ENCODE measurements at regions not wholly inside any gene's neighbourhood (a gene's known extent, or its start where the extent isn't known, plus 50 kb on each side); places are given as distances from the start of the nearest gene placed in this dataset.
"Not testable (repeated sequence)": the region's sequence is repeated elsewhere in the genome, so short reads cannot be mapped to it uniquely, and the experiment has no call there.

DNA sequence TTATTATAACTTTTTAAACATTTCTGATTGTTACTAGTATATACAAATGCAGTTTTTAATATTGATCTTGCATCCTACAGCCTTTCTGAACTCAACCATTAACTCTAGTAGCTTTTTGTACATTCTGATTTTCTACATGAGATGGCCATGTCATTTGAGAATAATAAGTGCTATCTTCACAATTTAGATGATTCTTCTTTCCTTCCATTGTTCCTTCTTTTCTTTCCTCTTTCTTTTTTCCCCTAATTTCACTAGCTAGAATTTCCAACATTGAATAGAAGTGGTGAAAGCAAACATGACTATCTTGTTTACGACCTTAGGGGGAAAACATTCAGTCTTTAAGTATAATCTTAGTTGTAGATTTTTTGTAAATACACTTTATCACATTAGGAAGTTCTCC lies 128.2 kb upstream of the PRSS16 start:
- no peak overlapping the region for H3K4me3 Mint-ChIP-seq
- H3K4me1 Mint-ChIP-seq: peaks cover 6% of the 10 kb centered on the region
- H3K9me3 Mint-ChIP-seq: no peaks in the 10 kb centered on the region
- H3K36me3 Mint-ChIP-seq (ENCODE audit: low read depth): no peaks in the 10 kb centered on the region
- H3K27me3 Mint-ChIP-seq: peaks cover 2% of the 10 kb centered on the region
- ATAC-seq (no peak), DNase-seq (no peak)
- no peak overlapping the region for H3K27ac Mint-ChIP-seq

DNA sequence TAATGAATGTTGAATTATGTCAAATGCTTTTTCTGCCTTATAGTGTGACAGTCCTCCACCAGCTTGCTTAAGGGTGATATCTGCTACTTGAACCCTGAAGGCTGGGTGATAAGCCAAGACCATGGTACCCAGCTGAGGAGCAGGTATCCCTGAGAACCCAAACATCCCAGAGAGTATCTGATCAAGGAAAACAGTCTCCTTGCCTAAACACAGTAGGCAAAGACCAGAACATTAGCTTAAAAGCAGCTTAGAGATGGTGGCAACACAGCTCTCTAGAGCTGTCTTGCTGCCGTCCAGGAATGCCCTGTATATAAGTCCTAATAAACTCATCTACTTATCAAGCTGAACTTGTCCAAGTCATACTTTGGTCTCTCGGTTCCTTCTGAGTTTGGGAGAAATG lies 127.7 kb upstream of the PRSS16 start:
- H3K27ac Mint-ChIP-seq: no peak overlapping the region
- H3K9me3 Mint-ChIP-seq: no peaks in the 10 kb centered on the region
- DNase-seq (no peak), ATAC-seq (no peak)
- peaks cover 2% of the 10 kb centered on the region for H3K27me3 Mint-ChIP-seq
- no peaks in the 10 kb centered on the region for H3K36me3 Mint-ChIP-seq (ENCODE audit: low read depth)
- H3K4me1 Mint-ChIP-seq: peaks cover 7% of the 10 kb centered on the region
- no peak overlapping the region for H3K4me3 Mint-ChIP-seq

- H3K27ac Mint-ChIP-seq: no peak overlapping the region
- ATAC-seq: no peak
These were observed 125.9 kb upstream of the PRSS16 start for GRCh38 chr6:27121640-27122039.

GRCh38 chr6:27124252-27124657 lies 123.2 kb upstream of the PRSS16 start:
- Mint-ChIP-seq H3K36me3 (ENCODE audit: low read depth) (no peaks in the 10 kb centered on the region), H3K4me1 (peaks cover 24% of the 10 kb centered on the region), H3K9me3 (no peaks in the 10 kb centered on the region), H3K27me3 (no peaks in the 10 kb centered on the region), H3K27ac (no peak overlapping the region), H3K4me3 (no peak overlapping the region)
- DNase-seq: no peak
- no peak for ATAC-seq

More at GRCh38 chr6:27121640-27122039, 125.9 kb upstream of the PRSS16 start:
- Mint-ChIP-seq H3K4me1 (peaks cover 12% of the 10 kb centered on the region), H3K4me3 (no peak overlapping the region), H3K36me3 (ENCODE audit: low read depth) (no peaks in the 10 kb centered on the region), H3K9me3 (no peaks in the 10 kb centered on the region), H3K27me3 (no peaks in the 10 kb centered on the region)
- no peak for DNase-seq

GRCh38 chr6:27126046-27126814 lies 121.3 kb upstream of the PRSS16 start:
- Mint-ChIP-seq H3K27me3 (no peaks in the 10 kb centered on the region), H3K9me3 (no peaks in the 10 kb centered on the region), H3K27ac (peak overlapping the region; percentile 75), H3K36me3 (ENCODE audit: low read depth) (no peaks in the 10 kb centered on the region), H3K4me3 (peak overlapping the region; percentile 75), H3K4me1 (peaks cover 26% of the 10 kb centered on the region)
- DNase-seq (no peak), ATAC-seq (no peak)

- H3K4me1 Mint-ChIP-seq: peaks cover 26% of the 10 kb centered on the region
- peak; percentile 79 for ATAC-seq
- peak overlapping the region; percentile 75 for H3K4me3 Mint-ChIP-seq
- H3K27ac Mint-ChIP-seq: peak overlapping the region; percentile 75
- H3K27me3 Mint-ChIP-seq: no peaks in the 10 kb centered on the region
- no peaks in the 10 kb centered on the region for H3K9me3 Mint-ChIP-seq
- no peaks in the 10 kb centered on the region for H3K36me3 Mint-ChIP-seq (ENCODE audit: low read depth)
- DNase-seq: peak; percentile 81
These were observed 120.5 kb upstream of the PRSS16 start for GRCh38 chr6:27126815-27127537.

- H3K9me3 Mint-ChIP-seq; DNase-seq; H3K27me3 Mint-ChIP-seq; H3K36me3 Mint-ChIP-seq (ENCODE audit: low read depth); ATAC-seq; H3K27ac Mint-ChIP-seq: not testable (repeated sequence)
- peaks cover 26% of the 10 kb centered on the region for H3K4me1 Mint-ChIP-seq
- peak overlapping the region; percentile 75 for H3K4me3 Mint-ChIP-seq
These were observed 119.6 kb upstream of the PRSS16 start for GRCh38 chr6:27127874-27128273.

GRCh38 chr6:27128311-27129094 lies 119.0 kb upstream of the PRSS16 start:
- no peaks in the 10 kb centered on the region for H3K9me3 Mint-ChIP-seq
- H3K4me3 Mint-ChIP-seq: no peak overlapping the region
- H3K36me3 Mint-ChIP-seq (ENCODE audit: low read depth): no peaks in the 10 kb centered on the region
- no peak overlapping the region for H3K27ac Mint-ChIP-seq
- ATAC-seq: no peak
- H3K27me3 Mint-ChIP-seq: no peaks in the 10 kb centered on the region
- H3K4me1 Mint-ChIP-seq: peaks cover 26% of the 10 kb centered on the region
- no peak for DNase-seq

GRCh38 chr6:27129095-27129815 lies 118.2 kb upstream of the PRSS16 start:
- Mint-ChIP-seq H3K4me1 (peaks cover 25% of the 10 kb centered on the region), H3K9me3 (no peaks in the 10 kb centered on the region), H3K4me3 (no peak overlapping the region), H3K36me3 (ENCODE audit: low read depth) (no peaks in the 10 kb centered on the region), H3K27me3 (no peaks in the 10 kb centered on the region), H3K27ac (no peak overlapping the region)
- DNase-seq: no peak
- no peak for ATAC-seq

DNA sequence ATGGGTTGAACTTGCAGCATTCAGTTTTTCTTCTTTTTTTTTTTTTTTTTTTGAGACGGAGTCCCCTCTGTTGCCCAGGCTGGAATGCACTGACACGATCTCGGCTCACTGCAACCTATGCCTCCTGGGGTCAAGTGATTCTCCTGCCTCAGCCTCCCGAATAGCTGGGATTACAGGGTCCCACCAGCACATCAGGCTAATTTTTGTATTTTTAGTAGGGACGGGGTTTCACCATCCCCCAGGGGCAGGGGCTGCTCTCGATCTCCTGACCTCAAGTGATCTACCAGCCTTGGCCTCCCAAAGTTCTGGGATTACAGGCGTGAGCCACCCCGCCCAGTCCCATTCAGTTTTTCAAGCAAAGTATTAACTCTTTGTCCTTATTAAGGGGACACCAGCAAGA lies 117.6 kb upstream of the PRSS16 start:
- no peak for DNase-seq
- Mint-ChIP-seq H3K27me3 (no peaks in the 10 kb centered on the region), H3K4me1 (peaks cover 24% of the 10 kb centered on the region), H3K36me3 (ENCODE audit: low read depth) (no peaks in the 10 kb centered on the region), H3K4me3 (no peak overlapping the region), H3K9me3 (no peaks in the 10 kb centered on the region), H3K27ac (no peak overlapping the region)
- ATAC-seq: no peak

DNA sequence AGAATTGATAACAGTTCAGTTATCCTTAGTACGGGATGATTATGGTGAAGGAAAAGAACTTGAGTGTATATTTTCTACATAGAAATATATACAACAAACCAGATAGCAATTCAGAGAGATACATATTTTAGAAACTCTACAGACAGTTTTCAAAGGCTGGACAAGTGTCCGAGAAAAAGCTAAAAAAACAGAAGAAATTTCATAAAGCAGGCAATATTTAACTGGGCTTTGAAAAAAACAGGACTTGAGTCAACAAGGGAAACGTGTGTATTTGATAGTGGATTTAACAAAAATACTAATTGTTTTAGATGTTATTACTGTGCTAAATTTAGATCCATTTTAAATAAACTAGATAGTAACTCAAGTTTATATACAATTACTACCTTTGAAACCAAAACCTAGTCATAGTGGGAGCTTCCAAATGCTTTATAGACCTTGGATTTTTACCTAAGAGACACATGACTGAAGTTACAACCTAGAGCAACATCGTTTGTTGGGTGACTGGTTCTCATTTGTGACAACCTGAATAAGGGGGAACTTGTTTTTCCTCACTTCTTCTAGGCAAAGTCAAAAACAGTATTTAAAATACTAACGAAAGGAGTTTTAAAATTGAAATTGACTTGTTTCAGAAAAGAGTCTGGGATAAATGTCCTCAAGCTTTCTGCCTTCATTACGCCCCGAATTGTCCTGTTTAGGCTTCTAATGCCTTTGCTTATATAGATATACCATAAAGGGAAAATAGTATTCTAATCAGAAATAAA lies 116.7 kb upstream of the PRSS16 start:
- no peak for DNase-seq
- H3K4me3 Mint-ChIP-seq: no peak overlapping the region
- H3K36me3 Mint-ChIP-seq (ENCODE audit: low read depth): no peaks in the 10 kb centered on the region
- H3K27ac Mint-ChIP-seq: no peak overlapping the region
- H3K4me1 Mint-ChIP-seq: peaks cover 26% of the 10 kb centered on the region
- ATAC-seq: no peak
- no peaks in the 10 kb centered on the region for H3K27me3 Mint-ChIP-seq
- no peaks in the 10 kb centered on the region for H3K9me3 Mint-ChIP-seq

- peaks cover 17% of the 10 kb centered on the region for H3K4me1 Mint-ChIP-seq
- not testable (repeated sequence) for DNase-seq; H3K9me3 Mint-ChIP-seq; H3K27me3 Mint-ChIP-seq; H3K36me3 Mint-ChIP-seq (ENCODE audit: low read depth); H3K4me3 Mint-ChIP-seq; H3K27ac Mint-ChIP-seq
- peak; percentile 18 for ATAC-seq
These were observed 115.3 kb upstream of the PRSS16 start for GRCh38 chr6:27132282-27132531.

GRCh38 chr6:27132532-27133280 lies 114.8 kb upstream of the PRSS16 start:
- no peaks in the 10 kb centered on the region for H3K9me3 Mint-ChIP-seq
- H3K36me3 Mint-ChIP-seq (ENCODE audit: low read depth): no peaks in the 10 kb centered on the region
- ATAC-seq (peak; percentile 84), DNase-seq (peak; percentile 89)
- peaks cover 12% of the 10 kb centered on the region for H3K4me1 Mint-ChIP-seq
- H3K27ac Mint-ChIP-seq: no peak overlapping the region
- H3K27me3 Mint-ChIP-seq: no peaks in the 10 kb centered on the region
- no peak overlapping the region for H3K4me3 Mint-ChIP-seq
